ENCODE measurements at regions not wholly inside any gene's neighbourhood (a gene's known extent, or its start where the extent isn't known, plus 50 kb on each side); places are given as distances from the start of the nearest gene placed in this dataset.
A peak's percentile ranks its signal among the peaks of the same experiment; 100 is the strongest.

- Histone ChIP-seq H3K36me3 (ENCODE audit: control insufficient read depth in 4 of 4, insufficient read depth in 4 of 4, low read length in 4 of 4) (no peaks in the 10 kb centered on the region), H3K9me3 (ENCODE audit: control insufficient read depth in 4 of 4, insufficient read depth in 3 of 4, low read length in 3 of 4) (peaks cover 0 to 6% (median 0%) of the 10 kb centered on the region in 4 donors), H3K4me3 (no peak overlapping the region), H3K4me1 (ENCODE audit: control insufficient read depth in 5 of 5, insufficient read depth in 5 of 5, low read length in 5 of 5) (no peaks in the 10 kb centered on the region), H3K27me3 (ENCODE audit: control insufficient read depth in 3 of 3, insufficient read depth in 3 of 3, low read length in 2 of 3) (no peaks in the 10 kb centered on the region), H3K9ac (ENCODE audit: insufficient read depth in 1 of 2, low read length in 2 of 2) (no peak overlapping the region), H3K27ac (ENCODE audit: low read depth in 1 of 2, low read length in 1 of 2) (no peak overlapping the region)
- DNase-seq = no peak
- ATAC-seq (ENCODE audit: insufficient read depth, low FRiP score) = no peak
- TF ChIP-seq CTCF (IDR thresholded peaks at IDR 0.05; ENCODE audit: control extremely low read depth, extremely low read depth) = no peak
- 78 to 84% methylated on average over 3 of the region's 3 CpGs for WGBS, 2 donors
These were observed 384.5 kb downstream of the GPAT3 start for GRCh38 chr4:83920375-83920774.

GRCh38 chr4:83917572-83917971 is 381.7 kb downstream of the GPAT3 start:
- no peaks in the 10 kb centered on the region for H3K4me1 ChIP-seq (ENCODE audit: control insufficient read depth in 5 of 5, insufficient read depth in 5 of 5, low read length in 5 of 5)
- DNase-seq (peak in 1 of 3 donors; percentile 2), ATAC-seq (ENCODE audit: insufficient read depth, low FRiP score) (no peak)
- no peaks in the 10 kb centered on the region for H3K27me3 ChIP-seq (ENCODE audit: control insufficient read depth in 3 of 3, insufficient read depth in 3 of 3, low read length in 2 of 3)
- peaks cover 0 to 6% (median 0%) of the 10 kb centered on the region in 4 donors for H3K9me3 ChIP-seq (ENCODE audit: control insufficient read depth in 4 of 4, insufficient read depth in 3 of 4, low read length in 3 of 4)
- no peak overlapping the region for H3K4me3 ChIP-seq
- WGBS, 2 donors = 69 to 72% methylated on average over 8 of the region's 8 CpGs
- H3K36me3 ChIP-seq (ENCODE audit: control insufficient read depth in 4 of 4, insufficient read depth in 4 of 4, low read length in 4 of 4) = no peaks in the 10 kb centered on the region
- no peak overlapping the region for H3K27ac ChIP-seq (ENCODE audit: low read depth in 1 of 2, low read length in 1 of 2)
- TF ChIP-seq CTCF (IDR thresholded peaks at IDR 0.05; ENCODE audit: control extremely low read depth, extremely low read depth) = no peak
- no peak overlapping the region for H3K9ac ChIP-seq (ENCODE audit: insufficient read depth in 1 of 2, low read length in 2 of 2)

- DNase-seq = peak in 1 of 3 donors; percentile 2
- Histone ChIP-seq H3K36me3 (ENCODE audit: control insufficient read depth in 4 of 4, insufficient read depth in 4 of 4, low read length in 4 of 4) (no peaks in the 10 kb centered on the region), H3K4me3 (no peak overlapping the region), H3K9ac (ENCODE audit: insufficient read depth in 1 of 2, low read length in 2 of 2) (no peak overlapping the region), H3K4me1 (ENCODE audit: control insufficient read depth in 5 of 5, insufficient read depth in 5 of 5, low read length in 5 of 5) (no peaks in the 10 kb centered on the region), H3K27ac (ENCODE audit: low read depth in 1 of 2, low read length in 1 of 2) (no peak overlapping the region), H3K27me3 (ENCODE audit: control insufficient read depth in 3 of 3, insufficient read depth in 3 of 3, low read length in 2 of 3) (no peaks in the 10 kb centered on the region), H3K9me3 (ENCODE audit: control insufficient read depth in 4 of 4, insufficient read depth in 3 of 4, low read length in 3 of 4) (no peaks in the 10 kb centered on the region)
- no peak for ATAC-seq (ENCODE audit: insufficient read depth, low FRiP score)
- TF ChIP-seq CTCF (IDR thresholded peaks at IDR 0.05; ENCODE audit: control extremely low read depth, extremely low read depth) = no peak
- WGBS, 2 donors = 37 to 65% methylated on average over 1 of the region's 1 CpG
These were observed 374.8 kb downstream of the GPAT3 start for GRCh38 chr4:83910693-83911092.

- WGBS, 2 donors = 60 to 67% methylated on average over 2 of the region's 2 CpGs
- H3K9ac ChIP-seq (ENCODE audit: insufficient read depth in 1 of 2, low read length in 2 of 2) = no peak overlapping the region
- peak in 2 of 3 donors; percentile 52 to 78 for DNase-seq
These were observed 370.7 kb downstream of the GPAT3 start for GRCh38 chr4:83906561-83906960.

More at GRCh38 chr4:83906561-83906960, 370.7 kb downstream of the GPAT3 start:
- Histone ChIP-seq H3K36me3 (ENCODE audit: control insufficient read depth in 4 of 4, insufficient read depth in 4 of 4, low read length in 4 of 4) (no peaks in the 10 kb centered on the region), H3K4me1 (ENCODE audit: control insufficient read depth in 5 of 5, insufficient read depth in 5 of 5, low read length in 5 of 5) (no peaks in the 10 kb centered on the region), H3K4me3 (no peak overlapping the region), H3K27ac (ENCODE audit: low read depth in 1 of 2, low read length in 1 of 2) (no peak overlapping the region), H3K9me3 (ENCODE audit: control insufficient read depth in 4 of 4, insufficient read depth in 3 of 4, low read length in 3 of 4) (no peaks in the 10 kb centered on the region), H3K27me3 (ENCODE audit: control insufficient read depth in 3 of 3, insufficient read depth in 3 of 3, low read length in 2 of 3) (no peaks in the 10 kb centered on the region)
- no peak for TF ChIP-seq CTCF (IDR thresholded peaks at IDR 0.05; ENCODE audit: control extremely low read depth, extremely low read depth)
- no peak for ATAC-seq (ENCODE audit: insufficient read depth, low FRiP score)

Measured in lung (tissue), 11 donors.